Stimulated activated CD4-positive, alpha-beta T cell treated with anti-CD3 and anti-CD28 coated beads, TNF-alpha, amount 100 ng/mL, for 4 hours (primary cell): ENCODE measurements at regions not wholly inside any gene's neighbourhood (a gene's known extent, or its start where the extent isn't known, plus 50 kb on each side); places are given as distances from the start of the nearest gene placed in this dataset.
"Not testable (repeated sequence)": the region's sequence is repeated elsewhere in the genome, so short reads cannot be mapped to it uniquely, and the experiment has no call there.

ENCODE experiments used
- DNase-seq, 3 experiments: peaks; one replicate each; pipeline ENCODE4 v3.0.0-alpha.2; 2020; ENCODE audit warnings: low read depth in 3 of 3

DNA sequence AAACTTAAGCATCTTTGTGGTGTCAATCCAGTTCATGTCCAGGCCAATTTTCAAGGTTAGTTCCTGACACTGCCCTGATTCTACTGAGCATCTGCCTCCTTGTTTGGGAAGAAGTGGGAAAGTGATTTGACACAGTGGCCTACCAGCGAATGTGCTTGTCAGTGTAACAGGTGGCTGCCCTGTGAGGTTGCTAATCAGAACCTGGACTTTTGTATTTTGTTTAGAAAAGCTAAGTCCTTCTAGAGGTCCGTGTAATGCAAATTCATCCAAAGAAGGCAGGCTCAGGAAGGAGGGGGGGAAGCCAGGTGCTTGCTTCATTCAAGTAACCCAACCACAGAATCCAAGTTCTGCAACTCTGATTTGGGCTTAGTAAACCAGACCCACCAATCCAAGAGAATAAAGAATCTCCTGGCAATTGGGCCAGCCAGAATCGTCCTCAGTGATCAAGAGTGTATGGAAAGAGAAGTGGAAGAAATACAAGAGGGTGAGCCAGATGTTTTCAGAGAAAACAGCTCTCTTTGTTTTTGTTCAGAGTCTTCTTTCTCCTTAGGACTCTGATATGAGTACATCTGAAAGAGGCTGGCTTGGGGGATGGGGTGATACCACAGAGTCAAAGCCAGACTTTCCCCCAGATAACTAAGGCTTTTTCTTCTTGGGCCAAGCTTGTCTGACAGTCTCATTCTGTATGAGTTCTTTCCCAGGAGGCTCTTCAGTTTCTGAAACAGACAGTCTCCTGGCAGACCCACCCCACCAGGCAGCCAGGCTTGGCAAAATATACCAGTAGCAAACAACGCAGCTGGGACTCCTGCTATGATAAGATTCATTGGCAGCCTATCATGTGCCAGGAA lies 508.9 kb upstream of the TBL1XR1 start:
- no peak for DNase-seq

DNA sequence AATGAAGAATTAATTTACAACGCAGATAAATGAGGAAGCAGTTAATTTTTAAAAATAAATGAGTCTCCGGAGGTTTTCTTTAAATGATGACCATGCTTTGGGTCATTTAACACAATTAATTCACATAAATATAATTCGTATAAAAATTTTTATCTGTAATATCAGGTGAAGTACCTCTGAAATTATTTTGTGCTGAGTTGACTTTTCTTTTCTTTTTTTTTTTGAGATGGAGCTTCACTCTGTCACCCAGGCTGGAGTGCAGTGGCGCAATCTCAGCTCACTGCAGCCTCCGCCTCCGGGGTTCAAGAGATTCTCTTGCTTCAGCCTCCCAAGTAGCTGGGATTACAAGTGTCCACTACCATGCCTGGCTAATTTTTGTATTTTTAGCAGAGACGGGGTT lies 512.2 kb upstream of the TBL1XR1 start:
- not testable (repeated sequence) for DNase-seq

DNA sequence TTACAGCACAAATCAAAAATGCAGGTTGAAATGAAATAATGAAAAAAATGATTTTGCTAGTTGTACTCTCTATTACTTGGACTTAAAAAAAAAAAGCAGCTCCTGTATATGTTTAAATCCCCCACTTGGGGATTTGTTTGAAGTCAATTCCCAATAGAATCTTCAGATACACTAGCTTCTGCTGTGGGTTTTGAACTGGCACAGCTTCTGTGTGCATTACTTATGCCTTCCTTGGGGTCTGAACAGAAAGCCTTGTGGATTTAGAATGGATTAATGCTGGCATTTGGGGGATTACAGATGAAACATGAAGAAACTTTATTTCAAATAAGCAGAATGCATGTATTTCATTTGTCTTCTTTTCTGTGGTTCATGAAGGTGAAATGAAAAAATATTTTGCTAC lies 513.2 kb upstream of the TBL1XR1 start:
- no peak for DNase-seq

DNA sequence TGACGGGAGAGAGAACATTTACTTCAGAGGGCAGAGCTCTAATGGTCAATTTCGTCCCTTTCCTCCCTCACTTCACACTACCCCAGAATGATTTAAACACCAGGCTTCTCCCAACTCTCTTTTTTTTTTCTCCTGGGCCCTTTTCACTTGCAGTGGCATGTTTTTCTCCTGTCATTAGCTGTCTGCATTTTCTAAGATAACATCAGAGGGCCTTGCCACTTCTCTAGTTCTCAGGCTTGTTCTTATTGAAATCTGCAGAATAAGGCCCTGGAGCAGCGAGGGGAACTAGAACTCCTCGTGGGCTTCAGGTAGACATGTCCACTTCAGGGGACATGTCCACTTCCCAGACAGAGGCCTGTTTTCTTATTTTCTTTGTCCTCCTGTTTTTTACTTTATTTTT lies 514.4 kb upstream of the TBL1XR1 start:
- DNase-seq = no peak

DNA sequence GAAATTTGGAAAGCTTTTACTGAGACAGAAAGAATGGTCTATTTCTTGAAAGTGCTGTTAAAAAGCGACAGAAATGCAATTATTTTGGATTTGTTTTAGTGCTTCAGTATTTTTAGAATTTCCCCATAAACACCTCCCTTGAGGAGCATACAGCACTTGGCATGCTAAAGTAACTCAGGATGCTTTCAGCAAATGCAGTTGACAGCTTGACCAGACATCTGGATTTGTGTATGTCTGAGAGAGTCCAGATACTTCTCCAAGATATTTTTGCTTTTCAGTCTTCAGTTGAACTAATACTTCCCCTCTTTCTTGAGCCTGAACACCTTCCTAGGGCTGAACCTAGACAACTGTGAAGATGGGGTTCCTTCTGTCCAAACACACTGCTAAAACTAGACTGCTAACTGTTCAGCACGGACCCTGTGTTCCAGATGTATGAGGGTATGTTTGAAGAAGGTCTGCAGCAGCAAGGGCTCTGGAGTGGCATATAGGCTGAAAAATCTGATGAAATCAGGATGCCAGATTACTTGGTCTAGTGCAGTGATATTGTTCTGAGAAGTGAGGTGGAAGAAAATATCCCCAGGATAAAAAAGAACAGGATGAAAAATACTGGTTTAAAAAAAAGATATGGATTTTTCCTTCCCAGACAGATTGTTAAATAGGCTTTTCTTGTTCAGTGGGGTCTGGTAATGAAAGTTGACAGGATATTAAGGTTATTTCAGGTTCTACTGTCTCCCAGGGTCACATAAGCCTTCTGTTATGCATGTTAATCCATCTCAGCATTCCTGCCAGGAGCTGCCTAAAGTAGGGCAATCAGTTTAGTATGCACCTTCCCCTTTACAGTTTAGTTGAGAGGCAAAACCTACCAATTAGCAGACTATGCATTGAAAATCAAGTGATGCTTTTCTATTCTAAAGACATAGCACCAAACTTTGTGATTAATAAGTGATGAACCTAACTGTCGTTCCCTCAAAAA lies 516.9 kb upstream of the TBL1XR1 start:
- no peak for DNase-seq

DNA sequence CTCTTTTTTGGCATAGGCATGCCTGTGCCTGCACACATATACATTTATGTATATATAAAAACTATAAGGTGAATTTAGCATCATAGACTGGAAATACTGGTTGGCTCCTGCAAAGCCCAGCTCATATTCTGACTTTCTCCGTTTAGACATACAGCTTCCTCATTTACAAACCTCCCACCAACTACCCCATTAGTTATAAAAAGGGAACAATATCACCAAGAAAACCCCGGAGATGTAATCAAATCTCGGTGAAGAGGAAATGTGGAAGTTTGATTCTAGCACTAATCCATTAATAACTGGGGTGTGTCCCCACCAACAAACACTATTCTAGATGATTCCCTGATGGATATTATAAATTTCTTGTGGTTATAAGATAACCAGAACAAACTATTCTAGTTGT lies 517.7 kb upstream of the TBL1XR1 start:
- no peak for DNase-seq

DNA sequence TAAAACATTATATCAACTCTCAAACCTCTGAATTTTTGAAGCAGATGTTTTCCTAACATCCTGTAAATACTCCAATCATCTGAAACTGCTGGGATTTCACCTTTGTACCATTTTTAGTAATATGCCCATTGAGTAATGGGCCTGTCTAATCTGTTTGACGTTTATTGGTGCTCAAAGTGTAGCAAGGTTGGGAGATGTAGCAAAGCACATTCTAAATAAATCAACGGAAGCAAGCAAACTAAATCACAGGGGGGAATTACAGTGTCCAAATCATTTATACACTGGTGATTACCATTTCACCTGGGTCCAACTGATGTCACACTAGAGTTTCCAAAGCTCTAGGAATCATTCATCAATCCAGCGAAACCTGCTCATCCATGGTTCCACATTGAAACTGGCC lies 518.7 kb upstream of the TBL1XR1 start:
- no peak for DNase-seq

DNA sequence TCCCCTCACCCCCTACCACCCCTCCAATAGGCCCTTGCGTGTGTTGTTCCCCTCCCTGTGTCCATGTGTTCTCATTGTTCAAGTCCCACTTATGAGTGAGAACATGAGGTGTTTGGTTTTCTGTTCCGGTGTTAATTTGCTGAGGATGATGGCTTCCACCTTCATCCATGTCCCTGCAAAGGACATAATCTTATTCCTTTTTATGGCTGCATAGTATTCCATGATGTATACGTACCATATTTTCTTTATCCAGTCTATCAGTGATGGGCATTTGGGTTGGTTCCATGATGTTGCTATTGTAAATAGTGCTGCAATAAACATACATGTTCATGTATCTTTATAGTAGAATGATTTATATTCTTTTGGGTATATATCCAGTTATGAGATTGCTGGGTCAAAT lies 523.6 kb upstream of the TBL1XR1 start:
- not testable (repeated sequence) for DNase-seq

DNA sequence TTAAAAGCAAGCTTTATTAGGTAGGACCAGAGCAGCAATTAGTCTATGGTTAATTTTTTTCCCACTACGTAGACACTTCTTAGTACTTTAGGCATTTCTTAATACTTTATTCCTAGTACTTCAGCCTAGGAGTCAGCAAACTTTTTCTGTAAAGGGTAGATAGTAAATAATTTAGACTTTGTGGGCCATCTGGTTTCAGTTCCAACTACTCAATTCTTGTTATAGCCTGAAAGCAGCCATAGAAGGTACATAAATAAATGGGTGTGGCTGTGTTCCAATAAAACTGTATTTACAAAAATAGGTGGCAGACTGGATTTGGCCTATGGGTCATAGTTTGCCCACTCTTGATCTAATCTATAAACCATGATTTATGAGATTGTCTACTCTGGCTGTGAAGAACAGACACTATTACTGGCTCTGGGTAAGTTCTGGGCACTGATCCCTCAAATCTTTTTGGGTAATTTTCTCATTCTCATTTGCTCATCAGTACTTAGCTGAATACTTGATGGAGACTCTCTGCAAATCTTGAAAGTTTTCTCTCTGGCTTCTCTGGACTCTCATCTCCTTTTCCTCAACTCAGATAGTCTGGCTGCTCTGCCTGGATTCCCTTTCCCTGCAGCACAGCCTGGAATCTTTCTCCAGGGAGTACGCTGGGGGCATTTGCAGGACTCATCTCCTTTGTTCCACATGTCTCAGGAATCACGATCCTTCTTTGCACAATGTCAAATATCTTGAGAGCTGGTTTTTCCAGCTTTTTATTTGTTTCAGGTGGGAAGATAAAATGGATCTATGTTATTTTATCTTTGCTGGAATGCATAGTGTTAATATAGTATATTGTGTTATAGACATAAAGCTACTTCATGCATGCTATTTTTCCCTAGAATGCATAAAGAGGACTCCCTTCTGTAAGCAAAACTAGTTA lies 524.8 kb upstream of the TBL1XR1 start:
- DNase-seq = no peak

DNA sequence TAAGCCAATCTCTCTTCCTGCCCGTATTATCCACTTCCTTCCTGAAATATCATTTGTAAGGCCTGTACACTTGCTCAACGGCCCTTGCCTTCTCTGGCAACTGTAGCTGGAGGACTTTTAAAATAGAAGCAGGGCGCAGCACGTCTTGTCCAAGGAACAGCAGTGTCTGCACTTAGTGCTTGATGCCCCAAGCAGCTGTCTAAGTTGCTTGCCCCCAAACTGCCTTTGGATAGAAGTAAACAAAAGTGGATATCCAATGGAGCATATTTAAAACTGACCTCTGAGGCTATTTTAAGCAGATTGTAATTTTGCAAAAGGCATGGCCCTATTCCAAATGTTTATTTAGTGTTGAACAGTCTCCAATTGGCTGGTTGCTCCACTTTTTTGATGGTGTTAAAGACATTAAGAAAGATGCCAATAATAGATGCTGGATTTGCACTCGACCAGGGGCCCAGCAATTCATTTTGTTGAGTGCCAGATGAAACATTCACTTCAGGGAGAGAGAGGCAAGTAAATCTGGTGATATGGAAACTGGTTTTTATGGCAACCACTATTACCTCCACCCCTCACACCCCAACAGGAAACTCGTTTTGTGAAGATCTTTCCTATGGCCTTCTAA lies 526.8 kb upstream of the TBL1XR1 start:
- no peak for DNase-seq

DNA sequence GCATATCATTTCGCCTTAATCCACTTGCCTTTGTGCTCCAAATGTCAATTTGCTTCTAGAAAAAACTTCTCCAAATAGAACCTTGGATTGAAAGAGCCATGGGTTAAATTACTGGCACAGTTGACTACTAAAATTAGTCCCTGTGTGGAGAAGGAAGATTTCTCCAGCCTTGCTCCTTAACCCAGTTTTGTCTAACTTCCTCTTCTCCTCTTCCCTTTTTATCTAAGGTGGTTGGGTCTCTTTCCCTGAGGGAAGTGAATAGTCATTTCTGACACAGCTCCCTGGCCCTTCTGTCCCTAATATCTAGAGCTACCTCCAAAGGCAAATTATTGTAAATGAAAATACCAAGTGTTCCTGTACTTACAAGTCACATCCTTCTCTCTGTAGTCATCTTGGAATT lies 527.9 kb upstream of the TBL1XR1 start:
- DNase-seq = no peak

DNA sequence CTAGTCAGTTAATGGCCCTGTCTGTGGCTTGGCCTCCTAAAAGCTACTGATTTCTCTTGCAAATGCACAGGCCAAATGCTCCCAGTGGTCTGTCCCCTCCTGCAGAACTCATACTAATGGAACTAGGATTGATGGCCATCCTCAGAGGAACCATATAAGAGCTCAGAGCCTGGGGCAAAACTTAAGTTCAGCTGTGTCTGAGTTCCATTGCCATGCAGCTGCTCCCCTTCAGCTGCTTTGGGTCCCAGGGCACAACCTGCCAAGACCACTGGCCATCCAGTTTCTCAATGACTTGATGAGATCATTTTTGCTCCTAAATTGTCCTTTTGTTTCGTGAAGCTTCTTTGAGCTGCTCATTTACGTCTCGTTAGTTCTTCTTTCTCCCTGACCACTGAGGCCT lies 529.5 kb upstream of the TBL1XR1 start:
- DNase-seq = no peak

DNA sequence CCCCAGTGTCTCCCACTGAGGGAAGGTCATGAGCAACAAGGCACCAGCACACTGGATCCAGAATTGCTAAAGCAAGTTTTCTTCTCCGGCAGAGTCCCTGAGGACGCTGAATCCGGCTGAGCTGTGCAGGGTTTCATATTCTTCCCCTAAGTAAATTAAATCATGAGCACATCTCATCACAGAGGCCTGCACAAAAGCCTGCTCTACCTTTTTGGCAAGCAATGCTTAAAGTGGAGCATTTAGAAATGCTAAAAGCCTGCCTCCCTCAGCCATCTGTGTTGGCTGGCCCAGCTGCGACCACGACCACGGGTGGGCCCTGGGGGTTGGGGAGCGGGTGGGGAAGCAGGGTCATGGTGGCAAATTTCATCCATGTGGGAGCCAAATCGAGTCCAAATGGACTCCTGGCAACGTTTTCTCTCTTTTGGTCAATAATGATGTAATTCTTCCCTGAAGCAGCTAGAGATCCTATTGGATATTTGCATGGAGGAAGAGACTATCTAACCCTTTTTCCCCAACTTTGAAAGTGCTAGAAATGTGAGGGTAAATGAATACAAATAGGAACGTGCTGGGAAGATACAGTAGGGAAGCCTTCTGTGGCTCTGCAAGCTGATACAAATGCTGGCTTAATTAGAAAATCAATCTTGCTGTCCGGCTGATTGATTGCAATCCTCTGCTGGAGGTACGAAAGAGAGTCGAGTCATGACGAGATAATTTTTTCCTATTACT lies 532.8 kb upstream of the TBL1XR1 start:
- no peak for DNase-seq

DNA sequence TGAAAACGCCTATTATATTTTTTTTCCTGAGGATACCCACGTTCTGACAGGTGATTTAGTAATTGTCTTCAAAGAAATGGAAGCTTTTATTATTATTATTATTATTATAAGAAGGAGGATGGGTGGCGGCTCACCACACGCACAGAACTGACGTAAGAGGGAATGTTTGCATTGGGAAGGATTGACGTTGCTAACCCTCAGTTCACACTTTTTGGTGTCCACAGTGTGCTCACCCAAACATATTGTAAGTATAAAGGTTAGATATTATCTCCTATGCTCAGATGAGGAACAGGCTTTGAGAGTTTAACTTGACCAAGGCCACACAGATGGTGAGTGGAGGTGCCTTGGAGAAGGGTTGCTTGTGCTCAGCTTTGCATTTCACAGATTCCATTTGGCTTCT lies 533.5 kb upstream of the TBL1XR1 start:
- no peak for DNase-seq

DNA sequence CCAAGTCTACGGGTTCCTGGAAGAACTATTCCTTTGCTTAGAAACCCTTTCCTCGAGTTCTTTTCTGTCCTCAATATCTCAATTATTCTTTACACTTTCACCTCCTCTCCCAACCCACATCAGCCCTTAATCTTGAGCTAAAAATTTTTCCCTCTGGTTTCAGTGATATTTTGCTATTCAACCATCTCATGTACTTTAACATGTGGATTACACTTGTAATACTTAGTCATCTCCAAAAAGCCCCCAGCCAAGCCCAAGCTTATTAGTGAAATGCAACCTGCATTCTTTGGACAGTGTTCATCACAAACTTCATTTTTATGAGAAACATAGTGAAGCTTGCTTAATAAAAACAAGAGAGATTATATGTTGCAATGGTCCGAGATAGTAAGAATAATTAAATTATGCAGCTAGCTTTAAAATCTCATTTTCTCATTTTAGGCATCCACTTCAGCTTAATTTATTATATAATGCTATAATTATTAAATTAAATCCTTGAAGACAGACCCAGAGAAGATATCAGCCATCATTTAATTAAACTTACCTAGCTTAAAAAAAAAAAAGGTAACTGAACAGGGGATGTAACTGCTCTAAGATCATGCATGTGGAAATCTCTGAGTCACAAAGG lies 534.5 kb upstream of the TBL1XR1 start:
- DNase-seq = no peak

DNA sequence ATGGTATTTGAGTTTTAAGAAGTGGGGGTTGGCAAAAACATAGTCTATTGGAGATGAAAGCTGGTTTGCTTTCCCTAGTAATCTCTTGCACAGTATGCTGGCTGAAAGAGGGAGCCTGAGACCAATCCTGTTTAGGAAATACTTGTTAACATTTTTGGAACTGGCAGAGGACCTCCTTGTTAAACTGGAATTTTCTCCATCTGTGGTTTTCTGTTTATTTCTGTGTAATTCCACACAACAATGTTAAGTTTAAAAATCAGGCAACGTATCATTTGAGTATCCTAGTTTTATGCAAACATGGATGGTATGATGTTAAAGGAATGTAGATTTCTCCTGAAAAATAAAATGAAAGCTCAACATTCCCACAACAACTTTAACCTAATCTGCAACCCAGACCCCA lies 536.0 kb upstream of the TBL1XR1 start:
- no peak for DNase-seq

DNA sequence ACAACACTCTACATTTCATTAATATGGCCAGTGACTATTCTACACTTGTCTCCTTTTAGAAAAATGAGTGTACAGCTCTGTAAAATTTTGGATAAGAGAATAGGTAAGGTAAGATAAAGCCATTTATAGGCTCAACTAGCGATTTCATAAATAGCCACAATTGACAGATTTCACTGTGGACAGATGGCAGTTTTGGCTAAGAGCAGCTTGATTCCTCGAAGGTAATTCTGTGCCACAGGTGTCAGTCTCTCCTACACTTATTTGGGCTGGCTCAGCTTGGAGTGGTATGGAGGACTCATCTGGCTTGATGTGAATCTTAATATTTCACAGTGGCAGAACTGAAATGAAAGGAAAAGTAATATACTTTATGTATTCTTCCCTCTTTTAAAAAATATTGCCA lies 536.7 kb upstream of the TBL1XR1 start:
- DNase-seq = no peak

DNA sequence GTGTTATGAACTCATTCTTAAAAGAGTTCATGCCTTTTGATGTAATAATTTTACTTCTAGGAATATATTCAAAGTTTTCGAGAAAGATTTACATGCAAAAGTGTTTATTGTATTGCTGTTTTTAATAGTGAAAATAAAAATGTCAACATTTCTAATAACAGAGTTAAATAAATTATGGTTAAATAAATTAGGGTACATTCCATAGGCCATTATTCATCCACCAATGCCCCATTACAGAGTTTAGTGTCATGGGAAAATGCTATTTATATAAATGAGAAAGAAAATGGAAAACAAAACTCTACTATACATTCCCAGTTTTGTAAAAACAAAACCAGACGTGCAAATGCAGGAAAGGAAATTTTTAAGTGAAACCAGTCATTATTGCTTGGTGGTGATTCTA lies 538.1 kb upstream of the TBL1XR1 start:
- no peak for DNase-seq

DNA sequence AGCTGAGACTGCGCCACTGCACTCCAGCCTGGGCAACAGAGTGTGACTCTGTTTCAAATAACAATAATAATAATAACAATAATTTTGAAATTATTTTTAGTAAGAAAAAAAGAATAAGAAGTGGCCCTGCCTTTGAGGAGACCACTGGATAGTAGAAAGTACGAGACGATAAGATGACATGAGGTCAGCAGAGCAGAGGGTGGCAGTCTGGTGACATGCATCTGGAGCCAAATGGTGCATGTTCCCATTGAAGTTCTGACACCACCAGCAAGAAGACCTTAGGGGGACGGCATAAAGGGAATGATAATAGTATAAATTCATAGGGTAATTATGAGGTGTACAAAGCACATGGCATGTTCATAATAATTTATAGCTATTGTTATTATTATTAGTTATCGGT lies 542.2 kb upstream of the TBL1XR1 start:
- DNase-seq = no peak

DNA sequence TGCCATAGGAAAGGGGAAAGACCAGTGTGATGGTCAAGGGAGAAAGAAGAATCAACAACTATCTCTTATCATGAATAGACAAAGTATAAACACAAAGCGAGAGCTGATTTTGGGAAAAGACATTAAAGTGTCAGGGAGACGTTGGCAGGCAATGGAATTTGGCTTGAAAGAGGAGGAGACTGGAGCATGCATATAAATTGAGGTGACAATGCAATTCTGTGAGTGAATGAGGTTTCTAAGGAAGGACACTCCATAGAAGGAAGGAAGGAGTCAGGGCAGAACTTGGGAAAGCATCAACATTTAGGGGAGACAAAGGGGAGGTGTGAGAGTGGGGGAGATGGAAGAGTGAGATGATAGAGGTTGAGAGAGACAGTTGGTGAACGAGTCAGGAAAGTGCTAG lies 543.0 kb upstream of the TBL1XR1 start:
- no peak for DNase-seq
